Activated naive CD8-positive, alpha-beta T cell treated with anti-CD3 and anti-CD28 coated beads, Interleukin-2, amount 50 U/mL, for 24 hours (primary cell): ENCODE measurements at regions not wholly inside any gene's neighbourhood (a gene's known extent, or its start where the extent isn't known, plus 50 kb on each side); places are given as distances from the start of the nearest gene placed in this dataset.
"Not testable (repeated sequence)": the region's sequence is repeated elsewhere in the genome, so short reads cannot be mapped to it uniquely, and the experiment has no call there.

ENCODE experiments used
- ATAC-seq: fragments of 150-1000 bp; cut with Tn5 transposase; one replicate; pipeline ENCODE4 v1.10.0; 2021
- DNase-seq: peaks from one replicate; pipeline ENCODE4 v3.0.0; 2021
- H3K27ac Mint-ChIP-seq: one replicate; pipeline ENCODE4 v1.8.0; 2021; ENCODE audit warnings: mild to moderate bottlenecking, mixed read lengths
- H3K27me3 Mint-ChIP-seq: one replicate; pipeline ENCODE4 v1.8.0; 2021; ENCODE audit warnings: mixed read lengths
- H3K36me3 Mint-ChIP-seq: one replicate; pipeline ENCODE4 v1.8.0; 2021; ENCODE audit warnings: low read depth, mixed read lengths
- H3K4me1 Mint-ChIP-seq: one replicate; pipeline ENCODE4 v1.8.0; 2021; ENCODE audit warnings: mixed read lengths
- H3K4me3 Mint-ChIP-seq: one replicate; pipeline ENCODE4 v1.8.0; 2021; ENCODE audit warnings: mild to moderate bottlenecking, moderate library complexity, mixed read lengths
- H3K9me3 Mint-ChIP-seq: one replicate; pipeline ENCODE4 v1.8.0; 2021; ENCODE audit warnings: mixed read lengths

DNA sequence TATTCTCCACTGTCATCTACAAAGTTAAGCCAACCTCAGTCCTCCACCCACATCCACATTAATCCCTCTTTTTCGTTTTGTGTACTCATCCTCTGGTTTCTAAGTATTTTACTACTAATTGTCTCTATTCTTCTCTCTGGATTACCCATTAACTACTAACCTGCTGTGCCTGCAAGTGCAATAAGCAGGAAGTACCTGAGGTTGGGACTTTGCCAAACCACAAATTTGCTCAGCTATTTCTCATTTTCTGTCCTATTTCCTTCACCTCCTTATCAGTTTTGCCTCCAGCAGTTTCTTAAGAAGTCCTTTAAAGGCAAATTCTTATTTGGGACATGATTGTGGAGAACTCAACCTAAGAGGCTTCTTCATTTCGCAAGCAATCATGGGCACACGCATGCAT, 1708.9 kb downstream of the SLITRK5 start:
- H3K36me3 Mint-ChIP-seq: no peaks in the 10 kb centered on the region
- ATAC-seq (no peak), DNase-seq (no peak)
- no peaks in the 10 kb centered on the region for H3K27me3 Mint-ChIP-seq
- H3K27ac Mint-ChIP-seq: no peak overlapping the region
- peaks cover 13% of the 10 kb centered on the region for H3K9me3 Mint-ChIP-seq
- no peak overlapping the region for H3K4me3 Mint-ChIP-seq
- H3K4me1 Mint-ChIP-seq: no peaks in the 10 kb centered on the region

DNA sequence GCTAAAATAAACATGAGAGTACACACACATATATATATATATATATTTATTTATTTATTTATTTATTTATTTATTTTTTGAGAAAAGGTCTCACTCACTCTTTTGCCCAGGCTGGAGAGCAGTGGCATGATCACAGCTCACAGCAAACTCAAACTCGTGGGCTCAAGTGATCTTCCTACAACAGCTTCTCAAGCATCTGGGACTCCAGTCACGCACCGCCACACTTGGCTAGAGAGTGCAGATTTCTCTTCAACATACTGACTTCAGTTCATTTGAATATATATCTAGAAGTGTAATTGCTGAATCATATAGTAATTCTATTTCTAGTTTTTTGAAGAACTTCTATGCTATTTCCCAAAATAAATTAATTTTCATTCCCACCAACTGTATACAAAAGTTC, 1711.8 kb downstream of the SLITRK5 start:
- no peak overlapping the region for H3K4me3 Mint-ChIP-seq
- no peak for DNase-seq
- peaks cover 24% of the 10 kb centered on the region for H3K9me3 Mint-ChIP-seq
- ATAC-seq: no peak
- H3K27ac Mint-ChIP-seq: no peak overlapping the region
- no peaks in the 10 kb centered on the region for H3K4me1 Mint-ChIP-seq
- H3K36me3 Mint-ChIP-seq: no peaks in the 10 kb centered on the region
- H3K27me3 Mint-ChIP-seq: peaks cover 2% of the 10 kb centered on the region

DNA sequence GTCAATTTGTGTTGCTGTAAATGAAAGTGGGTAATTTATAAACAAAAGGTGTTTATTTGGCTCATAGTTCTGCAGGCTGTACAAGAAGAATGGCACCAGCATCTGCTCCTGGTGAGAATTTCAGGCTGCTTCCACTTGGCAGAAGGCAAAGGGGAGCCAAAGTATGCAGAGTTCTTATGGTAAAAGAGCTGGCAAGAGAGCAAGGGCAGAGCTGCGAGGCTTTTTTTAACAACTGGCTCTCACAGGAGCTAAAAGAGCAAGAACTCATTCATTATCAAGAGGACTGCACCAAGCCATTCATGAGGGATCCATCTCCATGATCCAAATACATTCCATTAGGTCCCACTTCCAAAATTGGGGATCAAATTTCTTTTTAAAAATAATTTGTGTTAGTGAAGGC, 1712.7 kb downstream of the SLITRK5 start:
- Mint-ChIP-seq H3K36me3 (no peaks in the 10 kb centered on the region), H3K27ac (no peak overlapping the region), H3K4me3 (no peak overlapping the region), H3K27me3 (peaks cover 2% of the 10 kb centered on the region), H3K4me1 (no peaks in the 10 kb centered on the region), H3K9me3 (peaks cover 24% of the 10 kb centered on the region)
- ATAC-seq (no peak), DNase-seq (no peak)

DNA sequence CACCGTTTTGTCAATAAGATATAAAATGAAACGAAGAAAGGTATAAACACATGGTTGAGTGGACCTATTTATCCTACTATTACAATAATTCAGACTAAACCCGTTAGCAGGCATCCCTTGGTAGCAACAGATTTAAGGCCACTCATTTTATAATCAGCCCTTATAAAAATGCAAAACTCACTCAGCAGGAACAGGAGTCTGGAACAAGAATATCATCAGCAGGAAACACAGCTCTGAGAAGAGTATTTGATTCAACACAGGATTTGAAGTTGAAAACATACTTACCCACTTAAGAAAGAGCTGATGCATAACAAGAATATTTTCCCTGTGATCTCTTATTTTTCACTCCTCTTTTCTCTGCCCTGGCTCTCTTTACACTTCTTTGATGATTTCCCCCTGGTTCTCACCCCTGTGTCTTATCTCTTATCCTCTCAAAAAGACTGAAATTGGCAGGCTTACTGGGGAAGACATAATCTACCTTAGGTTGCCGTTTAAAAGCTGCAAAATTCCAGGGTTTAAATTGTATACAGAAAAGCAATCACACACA, 1722.7 kb downstream of the SLITRK5 start:
- no peaks in the 10 kb centered on the region for H3K27me3 Mint-ChIP-seq
- ATAC-seq (no peak), DNase-seq (no peak)
- H3K27ac Mint-ChIP-seq: no peak overlapping the region
- peaks cover 14% of the 10 kb centered on the region for H3K9me3 Mint-ChIP-seq
- no peaks in the 10 kb centered on the region for H3K36me3 Mint-ChIP-seq
- H3K4me3 Mint-ChIP-seq: no peak overlapping the region
- no peaks in the 10 kb centered on the region for H3K4me1 Mint-ChIP-seq

DNA sequence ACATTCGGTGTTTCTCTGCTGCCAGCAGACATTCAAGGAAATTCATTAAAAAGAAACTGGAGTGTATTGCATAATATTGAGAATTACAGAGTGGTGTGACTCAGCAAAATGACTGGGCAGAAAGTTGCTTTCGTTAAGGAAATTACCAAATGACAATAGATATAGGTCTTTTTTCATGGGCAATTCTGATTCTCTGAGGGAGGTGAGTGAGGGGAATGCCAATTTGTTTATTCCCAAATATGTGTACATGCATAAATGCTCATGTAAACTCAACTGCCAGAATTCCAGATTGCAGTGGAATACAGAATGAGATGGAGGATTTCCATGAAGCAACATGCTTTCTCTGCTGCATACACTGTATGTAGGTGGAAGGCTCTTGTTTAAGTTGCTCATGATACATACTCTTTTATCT, 1730.1 kb downstream of the SLITRK5 start:
- H3K27me3 Mint-ChIP-seq: no peaks in the 10 kb centered on the region
- no peak overlapping the region for H3K27ac Mint-ChIP-seq
- no peaks in the 10 kb centered on the region for H3K36me3 Mint-ChIP-seq
- no peak for ATAC-seq
- H3K9me3 Mint-ChIP-seq: peaks cover 27% of the 10 kb centered on the region
- DNase-seq: no peak
- H3K4me1 Mint-ChIP-seq: no peaks in the 10 kb centered on the region
- no peak overlapping the region for H3K4me3 Mint-ChIP-seq

DNA sequence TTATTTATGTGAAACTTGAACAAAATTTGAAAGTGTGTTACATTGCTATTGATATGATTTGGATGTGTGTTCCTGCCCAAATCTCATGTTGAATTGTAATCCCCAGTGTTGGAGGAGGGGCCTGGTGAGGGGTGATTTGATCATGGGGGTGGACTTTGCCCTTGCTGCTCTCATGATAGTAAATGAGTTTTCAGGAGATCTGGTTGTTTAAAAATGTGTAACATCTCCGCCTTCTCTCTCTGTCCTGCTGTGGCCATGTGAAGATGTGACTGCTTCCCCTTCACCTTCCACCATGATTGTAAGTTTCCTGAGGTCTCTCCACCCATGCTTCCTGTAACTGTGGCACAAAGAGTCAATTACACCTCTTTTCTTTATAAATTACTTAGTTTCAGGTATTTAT, 1731.0 kb downstream of the SLITRK5 start:
- Mint-ChIP-seq H3K9me3 (peaks cover 22% of the 10 kb centered on the region), H3K27me3 (no peaks in the 10 kb centered on the region), H3K4me3 (no peak overlapping the region), H3K36me3 (no peaks in the 10 kb centered on the region), H3K27ac (no peak overlapping the region), H3K4me1 (no peaks in the 10 kb centered on the region)
- ATAC-seq (no peak), DNase-seq (no peak)

DNA sequence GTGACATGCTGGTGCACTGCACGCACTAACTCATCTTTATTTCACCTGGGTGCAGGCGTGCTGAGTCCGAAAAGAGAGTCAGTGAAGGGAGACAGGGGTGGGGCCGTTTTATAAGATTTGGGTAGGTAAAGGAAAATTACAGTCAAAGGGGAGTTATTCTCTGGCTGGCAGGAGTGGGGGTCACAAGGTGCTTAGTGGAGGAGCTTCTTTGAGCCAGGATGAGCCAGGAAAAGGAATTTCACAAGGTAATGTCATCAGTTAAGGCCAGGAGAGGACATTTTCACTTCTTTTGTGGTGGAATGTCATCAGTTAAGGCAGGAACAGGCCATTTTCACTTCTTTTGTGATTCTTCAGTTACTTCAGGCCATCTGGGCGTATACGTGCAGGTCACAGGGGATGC, 1734.9 kb downstream of the SLITRK5 start:
- H3K4me3 Mint-ChIP-seq, H3K36me3 Mint-ChIP-seq, H3K27ac Mint-ChIP-seq, H3K27me3 Mint-ChIP-seq, ATAC-seq, H3K4me1 Mint-ChIP-seq, DNase-seq: not testable (repeated sequence)
- H3K9me3 Mint-ChIP-seq: peaks cover 26% of the 10 kb centered on the region

DNA sequence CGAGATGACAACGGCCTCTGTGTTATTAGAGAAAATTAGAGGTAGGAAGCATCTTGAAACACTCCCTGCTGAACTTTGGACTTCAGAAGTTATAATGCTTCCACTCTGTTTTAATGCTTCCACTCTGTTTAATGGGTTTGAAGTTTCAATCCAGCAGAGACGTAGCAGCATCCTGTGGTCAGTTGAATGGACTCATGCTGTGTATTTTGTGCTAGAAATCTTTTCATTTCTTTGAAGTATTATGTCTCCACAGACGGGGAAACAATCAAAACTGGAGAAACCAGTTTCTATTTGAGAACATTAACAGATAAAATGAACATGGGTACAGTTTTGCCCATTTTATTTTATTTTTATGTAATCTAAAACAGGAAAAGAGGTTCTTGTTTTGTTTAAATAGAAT, 1736.2 kb downstream of the SLITRK5 start:
- Mint-ChIP-seq H3K4me3 (no peak overlapping the region), H3K36me3 (no peaks in the 10 kb centered on the region), H3K27me3 (no peaks in the 10 kb centered on the region), H3K27ac (no peak overlapping the region), H3K4me1 (no peaks in the 10 kb centered on the region), H3K9me3 (peaks cover 20% of the 10 kb centered on the region)
- DNase-seq (no peak), ATAC-seq (no peak)

DNA sequence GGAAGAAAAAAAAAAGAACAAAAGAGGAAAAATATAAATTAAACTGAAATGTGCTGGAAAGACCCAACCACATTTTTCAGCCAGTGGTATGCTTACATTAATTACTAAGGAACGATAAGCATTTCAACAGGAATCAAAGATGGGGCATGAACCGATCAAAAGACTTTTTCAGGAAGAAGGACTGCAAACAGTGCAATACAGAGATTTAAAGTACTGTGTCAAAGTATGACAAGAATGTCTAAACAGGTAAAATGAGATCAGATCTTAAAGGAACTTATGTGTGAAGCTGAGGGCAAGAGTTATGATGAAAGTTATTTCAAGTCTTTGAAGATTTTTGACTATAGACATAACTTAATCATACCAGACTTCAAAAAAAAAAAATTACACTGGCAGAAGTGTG, 1761.8 kb downstream of the SLITRK5 start:
- no peaks in the 10 kb centered on the region for H3K4me1 Mint-ChIP-seq
- ATAC-seq: no peak
- H3K27ac Mint-ChIP-seq: no peak overlapping the region
- peaks cover 15% of the 10 kb centered on the region for H3K9me3 Mint-ChIP-seq
- no peaks in the 10 kb centered on the region for H3K36me3 Mint-ChIP-seq
- no peak overlapping the region for H3K4me3 Mint-ChIP-seq
- H3K27me3 Mint-ChIP-seq: no peaks in the 10 kb centered on the region
- no peak for DNase-seq

DNA sequence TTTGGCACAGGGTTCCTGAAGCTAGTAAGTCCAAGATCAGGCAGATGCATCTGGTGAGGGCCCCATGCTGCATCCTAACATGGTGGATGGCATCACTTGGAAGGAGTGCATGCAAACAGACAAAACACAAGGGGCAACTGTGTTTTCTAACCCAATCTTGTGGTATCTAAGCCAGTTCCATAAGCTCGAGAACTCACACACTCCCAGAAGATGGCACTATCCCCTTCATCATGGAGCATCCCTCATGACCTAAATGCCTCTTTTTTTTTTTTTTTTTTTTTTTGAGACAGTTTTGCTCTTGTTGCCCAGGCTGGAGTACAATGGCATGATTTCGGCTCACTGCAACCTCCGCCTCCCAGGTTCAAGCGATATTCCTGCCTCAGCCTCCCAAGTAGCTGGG, 1763.5 kb downstream of the SLITRK5 start:
- not testable (repeated sequence) for DNase-seq, ATAC-seq, H3K27ac Mint-ChIP-seq, H3K9me3 Mint-ChIP-seq, H3K36me3 Mint-ChIP-seq, H3K4me1 Mint-ChIP-seq, H3K4me3 Mint-ChIP-seq, H3K27me3 Mint-ChIP-seq

DNA sequence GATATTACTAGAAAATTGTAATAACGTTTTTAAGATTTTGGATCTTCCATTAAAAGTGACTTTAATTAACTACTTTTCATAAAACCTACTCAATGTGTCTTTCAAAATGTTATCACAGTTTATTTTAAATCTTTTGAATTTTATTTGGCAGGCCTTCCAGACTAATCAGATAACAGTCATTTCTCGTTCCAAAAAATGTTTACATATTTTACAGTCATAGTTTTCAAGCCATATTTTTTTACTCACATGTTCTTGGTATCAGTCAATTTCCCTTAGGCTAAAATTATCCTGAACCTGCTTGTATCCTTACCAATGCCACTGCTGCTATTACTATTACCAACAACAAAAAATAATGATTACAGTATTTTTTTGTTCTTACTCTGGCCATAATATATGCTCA, 1783.5 kb downstream of the SLITRK5 start:
- H3K9me3 Mint-ChIP-seq: peaks cover 22% of the 10 kb centered on the region
- no peak overlapping the region for H3K27ac Mint-ChIP-seq
- no peaks in the 10 kb centered on the region for H3K36me3 Mint-ChIP-seq
- H3K27me3 Mint-ChIP-seq: no peaks in the 10 kb centered on the region
- no peak overlapping the region for H3K4me3 Mint-ChIP-seq
- H3K4me1 Mint-ChIP-seq: no peaks in the 10 kb centered on the region
- no peak for ATAC-seq
- DNase-seq: no peak

DNA sequence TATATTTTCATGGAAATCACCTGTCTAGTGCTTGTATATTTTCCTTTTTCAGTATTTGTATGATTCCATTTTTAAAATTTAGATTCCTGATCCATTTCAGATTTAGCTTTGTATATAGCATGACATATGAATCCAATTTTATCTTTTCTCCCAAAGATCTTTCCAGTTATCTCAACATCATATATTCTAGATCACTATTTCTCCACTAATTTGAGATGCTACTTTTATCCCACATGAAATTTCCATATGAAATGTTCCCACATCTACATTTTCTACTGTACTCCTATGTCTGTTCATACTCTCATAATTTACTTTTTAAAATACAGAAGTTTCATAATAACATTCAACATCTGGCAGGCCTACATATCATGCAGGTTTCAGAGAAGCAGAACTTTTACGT, 1784.1 kb downstream of the SLITRK5 start:
- H3K36me3 Mint-ChIP-seq: no peaks in the 10 kb centered on the region
- no peaks in the 10 kb centered on the region for H3K27me3 Mint-ChIP-seq
- H3K4me3 Mint-ChIP-seq: no peak overlapping the region
- H3K9me3 Mint-ChIP-seq: peaks cover 26% of the 10 kb centered on the region
- no peak overlapping the region for H3K27ac Mint-ChIP-seq
- H3K4me1 Mint-ChIP-seq: no peaks in the 10 kb centered on the region
- DNase-seq (no peak), ATAC-seq (no peak)

DNA sequence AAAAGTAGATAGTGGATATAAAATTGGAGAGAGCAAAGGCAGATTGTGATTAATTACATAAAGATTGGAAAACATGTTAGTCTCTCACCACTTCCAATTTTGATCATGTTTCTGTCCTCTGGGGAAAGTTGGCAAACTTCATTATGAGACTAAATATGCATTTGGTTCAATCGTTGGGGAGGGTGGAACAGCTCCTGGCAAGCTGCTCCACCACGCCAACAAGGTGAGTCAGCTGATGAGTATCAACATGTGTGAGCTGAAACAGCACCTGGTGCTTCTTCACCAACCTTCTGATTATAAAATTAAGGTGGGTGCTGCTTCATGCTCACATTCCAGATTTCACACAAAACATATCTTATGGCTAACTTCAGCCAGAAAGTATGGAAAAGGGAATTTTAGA, 1784.6 kb downstream of the SLITRK5 start:
- no peak overlapping the region for H3K27ac Mint-ChIP-seq
- ATAC-seq: no peak
- peaks cover 26% of the 10 kb centered on the region for H3K9me3 Mint-ChIP-seq
- H3K36me3 Mint-ChIP-seq: no peaks in the 10 kb centered on the region
- no peak overlapping the region for H3K4me3 Mint-ChIP-seq
- H3K4me1 Mint-ChIP-seq: no peaks in the 10 kb centered on the region
- no peak for DNase-seq
- no peaks in the 10 kb centered on the region for H3K27me3 Mint-ChIP-seq

DNA sequence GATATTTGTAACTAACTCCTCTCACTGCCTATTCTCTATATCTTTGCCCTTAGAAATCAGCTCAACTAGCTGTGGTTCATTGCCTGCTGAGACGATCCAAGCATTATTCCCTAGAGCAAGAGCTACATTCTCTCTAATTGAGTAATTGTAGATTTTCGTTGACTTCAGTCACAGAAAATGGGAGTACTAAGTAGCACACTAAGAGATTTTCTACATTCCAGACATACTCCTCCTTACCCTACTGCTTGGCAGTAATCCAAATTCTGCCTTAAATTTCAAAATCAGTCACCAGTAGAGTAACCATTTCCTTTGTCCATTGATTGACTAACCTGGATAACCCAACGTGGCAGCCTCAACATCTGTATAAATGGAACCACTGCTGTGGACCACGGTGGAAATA, 1786.8 kb downstream of the SLITRK5 start:
- Mint-ChIP-seq H3K27me3 (no peaks in the 10 kb centered on the region), H3K9me3 (peaks cover 18% of the 10 kb centered on the region), H3K4me1 (no peaks in the 10 kb centered on the region), H3K27ac (no peak overlapping the region), H3K36me3 (no peaks in the 10 kb centered on the region), H3K4me3 (no peak overlapping the region)
- no peak for DNase-seq
- no peak for ATAC-seq

DNA sequence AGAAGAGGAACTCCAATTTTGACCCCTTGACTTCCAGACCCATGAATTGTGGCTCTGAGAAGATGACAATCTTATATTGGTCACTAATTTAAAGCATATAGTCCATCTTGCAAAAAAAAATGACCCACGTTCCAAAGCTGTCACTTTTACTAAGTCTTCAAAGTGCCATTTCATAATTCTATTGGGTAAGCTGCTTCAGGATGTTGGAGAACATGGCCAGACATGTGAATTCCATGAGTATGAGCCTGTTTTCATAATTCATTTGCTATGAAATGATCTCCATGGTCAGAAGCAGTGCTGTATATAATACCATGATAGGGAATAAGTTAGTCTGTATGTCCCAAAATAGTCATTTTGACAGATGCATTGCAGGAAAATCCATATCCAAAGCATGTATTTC, 1787.3 kb downstream of the SLITRK5 start:
- Mint-ChIP-seq H3K36me3 (no peaks in the 10 kb centered on the region), H3K9me3 (peaks cover 14% of the 10 kb centered on the region), H3K27ac (no peak overlapping the region), H3K4me1 (no peaks in the 10 kb centered on the region), H3K4me3 (no peak overlapping the region), H3K27me3 (no peaks in the 10 kb centered on the region)
- no peak for DNase-seq
- no peak for ATAC-seq

DNA sequence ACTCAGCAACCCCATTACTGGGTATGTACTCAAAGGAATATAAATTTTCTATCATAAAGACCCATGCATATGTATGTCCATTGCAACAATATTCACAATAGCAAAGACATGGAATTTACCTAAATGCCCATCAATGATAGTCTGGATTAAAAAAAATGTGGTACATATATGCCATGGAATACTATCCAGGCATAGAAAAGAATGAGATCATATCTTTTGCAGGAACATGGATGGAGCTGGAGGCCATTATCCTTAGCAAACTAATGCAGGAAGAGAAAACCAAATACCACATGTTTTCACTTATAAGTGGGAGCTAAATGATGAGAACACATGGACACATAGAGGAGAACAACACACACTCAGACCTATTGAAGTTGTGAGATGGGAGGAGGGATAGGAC, 1789.7 kb downstream of the SLITRK5 start:
- H3K4me1 Mint-ChIP-seq, H3K27me3 Mint-ChIP-seq, H3K27ac Mint-ChIP-seq, ATAC-seq, H3K4me3 Mint-ChIP-seq, H3K36me3 Mint-ChIP-seq, DNase-seq: not testable (repeated sequence)
- peaks cover 14% of the 10 kb centered on the region for H3K9me3 Mint-ChIP-seq
